DND-41 (cell line): ENCODE measurements at regions not wholly inside any gene's neighbourhood (a gene's known extent, or its start where the extent isn't known, plus 50 kb on each side); places are given as distances from the start of the nearest gene placed in this dataset.

Source experiments
- ATAC-seq: fragments of 200-7000 bp; cut with Tn5 transposase; 3 replicates; pipeline ENCODE4 v1.9.1; 2021; ENCODE audit warnings: low read depth; ENCODE audit not compliant: insufficient read depth
- DNase-seq: peaks from one replicate; pipeline ENCODE4 v3.0.0-alpha.2; 2020
- H2AFZ ChIP-seq: 2 replicates; pipeline ENCODE4 v1.6.0; 2012; ENCODE audit warnings: low read depth, low read length
- H3K27ac ChIP-seq: 2 replicates; pipeline ENCODE4 v1.5.1; 2012; ENCODE audit warnings: low read length, inconsistent platforms
- H3K27me3 ChIP-seq: fragments of 200-600 bp; sonication (generic); 2 replicates; pipeline ENCODE4 v1.6.0; 2012; ENCODE audit warnings: low read length, mild to moderate bottlenecking, inconsistent platforms; ENCODE audit not compliant: insufficient read depth, poor library complexity
- H3K36me3 ChIP-seq: 2 replicates; pipeline ENCODE4 v1.5.1; 2012; ENCODE audit warnings: low read length, inconsistent platforms; ENCODE audit not compliant: insufficient read depth
- H3K4me1 ChIP-seq: 2 replicates; pipeline ENCODE4 v1.5.1; 2012; ENCODE audit warnings: mild to moderate bottlenecking, low read length; ENCODE audit not compliant: insufficient read depth
- H3K4me2 ChIP-seq: 2 replicates; pipeline ENCODE4 v1.6.0; 2012; ENCODE audit warnings: mild to moderate bottlenecking, moderate library complexity, low read length, inconsistent platforms; ENCODE audit not compliant: insufficient read depth
- H3K4me3 ChIP-seq, 2 experiments: fragments of 200-600 bp in 1 of 2; shearing (Covaris generic) in 1 of 2; 2 replicates each; pipeline ENCODE4 v1.5.1; 2012 to 2016; ENCODE audit warnings: inconsistent platforms in 2 of 2, low read length in 2 of 2, mild to moderate bottlenecking in 2 of 2, low read depth in 1 of 2, moderate library complexity in 1 of 2
- H3K79me2 ChIP-seq: 2 replicates; pipeline ENCODE4 v1.6.0; 2012; ENCODE audit warnings: low read length, inconsistent platforms; ENCODE audit not compliant: insufficient read depth
- H3K9ac ChIP-seq: 2 replicates; pipeline ENCODE4 v1.6.0; 2012; ENCODE audit warnings: low read depth, mild to moderate bottlenecking, inconsistent platforms, low read length, moderate library complexity
- H3K9me3 ChIP-seq: 2 replicates; pipeline ENCODE4 v1.5.1; 2012; ENCODE audit warnings: low read length, moderate library complexity, mild to moderate bottlenecking, inconsistent platforms; ENCODE audit not compliant: insufficient read depth, severe bottlenecking
- H4K20me1 ChIP-seq: 2 replicates; pipeline ENCODE4 v1.6.0; 2012; ENCODE audit warnings: low read length; ENCODE audit not compliant: insufficient read depth
- EZH2 ChIP-seq: IDR thresholded peaks from 3 replicates; pipeline ENCODE4 v1.6.1; 2012; ENCODE audit warnings: borderline replicate concordance, low read depth, mild to moderate bottlenecking, moderate library complexity, low read length, inconsistent platforms; ENCODE audit not compliant: severe bottlenecking
- TF ChIP-seq, protein P1 (sequence below): IDR thresholded peaks from 2 replicates; pipeline ENCODE4 v1.5.1; 2012; ENCODE audit warnings: borderline replicate concordance, low read length, moderate library complexity, mild to moderate bottlenecking; ENCODE audit not compliant: poor library complexity, severe bottlenecking; ENCODE audit errors: extremely low read depth

DNA sequence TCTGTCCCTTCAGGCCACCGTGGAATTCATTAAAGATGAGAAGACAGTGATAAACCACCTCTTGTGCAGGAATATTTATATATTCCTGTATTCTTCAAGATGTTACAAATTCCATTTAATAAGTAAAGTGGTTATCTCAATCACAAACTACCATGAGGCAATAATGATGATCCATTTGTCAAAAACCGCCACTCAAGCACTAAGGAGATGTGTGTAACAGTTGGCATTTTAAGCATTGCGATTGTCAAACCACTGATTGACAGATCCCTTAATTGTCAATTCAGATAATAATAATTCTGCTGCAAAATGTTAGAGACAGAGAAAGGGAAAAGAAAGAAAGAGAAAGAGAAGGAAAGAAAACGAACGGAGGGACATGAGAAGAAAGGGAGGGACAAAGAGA lies 476.1 kb upstream of the RBFOX1 start:
- Histone ChIP-seq H2AFZ (no peak overlapping the region), H3K9me3 (no peaks in the 10 kb centered on the region), H3K27ac (no peak overlapping the region), H3K36me3 (no peaks in the 10 kb centered on the region), H3K9ac (no peak overlapping the region), H3K4me2 (no peak overlapping the region), H3K4me1 (no peaks in the 10 kb centered on the region), H3K79me2 (no peaks in the 10 kb centered on the region), H4K20me1 (no peaks in the 10 kb centered on the region), H3K27me3 (no peaks in the 10 kb centered on the region), H3K4me3 (no peak overlapping the region)
- no peak for TF ChIP-seq EZH2
- TF ChIP-seq, protein P1, sequence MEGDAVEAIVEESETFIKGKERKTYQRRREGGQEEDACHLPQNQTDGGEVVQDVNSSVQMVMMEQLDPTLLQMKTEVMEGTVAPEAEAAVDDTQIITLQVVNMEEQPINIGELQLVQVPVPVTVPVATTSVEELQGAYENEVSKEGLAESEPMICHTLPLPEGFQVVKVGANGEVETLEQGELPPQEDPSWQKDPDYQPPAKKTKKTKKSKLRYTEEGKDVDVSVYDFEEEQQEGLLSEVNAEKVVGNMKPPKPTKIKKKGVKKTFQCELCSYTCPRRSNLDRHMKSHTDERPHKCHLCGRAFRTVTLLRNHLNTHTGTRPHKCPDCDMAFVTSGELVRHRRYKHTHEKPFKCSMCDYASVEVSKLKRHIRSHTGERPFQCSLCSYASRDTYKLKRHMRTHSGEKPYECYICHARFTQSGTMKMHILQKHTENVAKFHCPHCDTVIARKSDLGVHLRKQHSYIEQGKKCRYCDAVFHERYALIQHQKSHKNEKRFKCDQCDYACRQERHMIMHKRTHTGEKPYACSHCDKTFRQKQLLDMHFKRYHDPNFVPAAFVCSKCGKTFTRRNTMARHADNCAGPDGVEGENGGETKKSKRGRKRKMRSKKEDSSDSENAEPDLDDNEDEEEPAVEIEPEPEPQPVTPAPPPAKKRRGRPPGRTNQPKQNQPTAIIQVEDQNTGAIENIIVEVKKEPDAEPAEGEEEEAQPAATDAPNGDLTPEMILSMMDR = no peak
- DNase-seq (no peak), ATAC-seq (no peak)

DNA sequence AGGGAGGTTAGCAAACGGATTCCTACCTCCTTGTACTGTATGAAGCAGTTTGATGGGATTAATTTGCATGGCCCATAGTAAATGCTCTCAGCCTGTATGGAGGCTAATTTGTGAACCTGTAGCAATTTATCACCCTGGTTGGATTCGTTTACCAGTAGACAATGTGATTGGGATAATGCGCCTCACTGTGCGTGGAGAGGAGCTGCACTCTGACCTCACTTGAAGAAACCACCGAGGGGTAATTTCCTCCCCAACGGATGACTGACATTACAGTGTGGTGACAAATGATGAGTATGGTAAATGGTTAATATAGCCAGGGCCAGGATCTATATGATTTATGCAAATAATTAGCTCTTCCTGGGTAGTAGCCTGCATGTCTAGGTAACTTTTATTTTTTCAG lies 479.1 kb upstream of the RBFOX1 start:
- no peak for ATAC-seq
- H3K27ac ChIP-seq = no peak overlapping the region

GRCh38 chr16:6852643-6853225 lies 479.9 kb upstream of the RBFOX1 start:
- Histone ChIP-seq H3K27ac (no peak overlapping the region), H3K79me2 (no peaks in the 10 kb centered on the region), H2AFZ (no peak overlapping the region), H4K20me1 (no peaks in the 10 kb centered on the region), H3K9ac (no peak overlapping the region), H3K36me3 (no peaks in the 10 kb centered on the region), H3K4me1 (no peaks in the 10 kb centered on the region), H3K27me3 (no peaks in the 10 kb centered on the region), H3K4me3 (no peak overlapping the region), H3K9me3 (no peaks in the 10 kb centered on the region), H3K4me2 (no peak overlapping the region)
- TF ChIP-seq, protein P1 = no peak
- no peak for TF ChIP-seq EZH2
- DNase-seq (no peak), ATAC-seq (no peak)

More for the DNA sequence above, 479.1 kb upstream of the RBFOX1 start:
- Histone ChIP-seq H3K36me3 (no peaks in the 10 kb centered on the region), H3K4me2 (no peak overlapping the region), H3K4me1 (no peaks in the 10 kb centered on the region), H3K79me2 (no peaks in the 10 kb centered on the region), H3K9ac (no peak overlapping the region), H4K20me1 (no peaks in the 10 kb centered on the region), H3K9me3 (no peaks in the 10 kb centered on the region), H3K4me3 (no peak overlapping the region), H2AFZ (no peak overlapping the region), H3K27me3 (no peaks in the 10 kb centered on the region)
- TF ChIP-seq, protein P1 = no peak
- TF ChIP-seq EZH2 = no peak
- no peak for DNase-seq

GRCh38 chr16:6846452-6846851 lies 486.2 kb upstream of the RBFOX1 start:
- Histone ChIP-seq H2AFZ (no peak overlapping the region), H4K20me1 (no peaks in the 10 kb centered on the region), H3K79me2 (no peaks in the 10 kb centered on the region), H3K4me1 (no peaks in the 10 kb centered on the region), H3K36me3 (no peaks in the 10 kb centered on the region), H3K27me3 (no peaks in the 10 kb centered on the region), H3K4me2 (no peak overlapping the region), H3K4me3 (no peak overlapping the region), H3K9ac (no peak overlapping the region), H3K9me3 (no peaks in the 10 kb centered on the region), H3K27ac (no peak overlapping the region)
- DNase-seq (no peak), ATAC-seq (no peak)
- TF ChIP-seq, protein P1 = no peak
- TF ChIP-seq EZH2 = no peak
